NCI-H1105 (cell line): ENCODE measurements at regions not wholly inside any gene's neighbourhood (a gene's known extent, or its start where the extent isn't known, plus 50 kb on each side); places are given as distances from the start of the nearest gene placed in this dataset.

ENCODE experiments used
- DNase-seq: peaks from one replicate; lab custom pipeline; 2025; lab: John Stamatoyannopoulos, UW

GRCh38 chr13:72109863-72110262 lies 242.9 kb upstream of the DACH1 start:
- no peak for DNase-seq

- no peak for DNase-seq
Measured at GRCh38 chr13:72104656-72105180, 237.7 kb upstream of the DACH1 start.

DNA sequence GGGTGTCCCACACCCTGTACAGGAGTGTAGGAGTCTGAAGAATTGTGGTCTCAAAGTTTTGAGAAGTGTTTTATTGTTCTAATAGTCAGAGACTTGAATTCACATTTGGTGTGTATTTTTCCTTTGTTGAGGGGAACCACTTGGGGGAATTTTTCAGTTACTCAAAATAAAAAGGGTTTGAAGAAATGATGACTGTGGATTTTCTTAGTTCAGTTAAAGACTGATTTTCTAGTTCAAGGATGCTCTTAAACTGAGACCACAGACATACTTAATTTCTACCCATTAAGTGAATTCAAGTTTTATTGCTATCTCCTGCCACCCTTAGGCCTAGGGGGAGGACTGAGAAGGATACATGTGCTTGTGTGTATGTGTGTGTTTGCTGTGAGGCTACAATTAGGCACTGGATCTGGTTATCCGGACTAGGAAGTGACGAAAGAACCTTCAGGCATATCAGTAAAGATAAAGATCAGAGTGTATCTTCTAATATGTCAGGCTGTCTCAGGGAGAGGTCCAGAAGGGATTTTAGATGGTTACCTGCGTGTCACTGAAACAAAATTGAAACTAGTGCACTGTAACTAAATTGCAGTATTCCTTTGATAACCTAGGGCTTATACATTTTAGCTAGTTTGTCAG lies 234.9 kb upstream of the DACH1 start:
- no peak for DNase-seq

DNA sequence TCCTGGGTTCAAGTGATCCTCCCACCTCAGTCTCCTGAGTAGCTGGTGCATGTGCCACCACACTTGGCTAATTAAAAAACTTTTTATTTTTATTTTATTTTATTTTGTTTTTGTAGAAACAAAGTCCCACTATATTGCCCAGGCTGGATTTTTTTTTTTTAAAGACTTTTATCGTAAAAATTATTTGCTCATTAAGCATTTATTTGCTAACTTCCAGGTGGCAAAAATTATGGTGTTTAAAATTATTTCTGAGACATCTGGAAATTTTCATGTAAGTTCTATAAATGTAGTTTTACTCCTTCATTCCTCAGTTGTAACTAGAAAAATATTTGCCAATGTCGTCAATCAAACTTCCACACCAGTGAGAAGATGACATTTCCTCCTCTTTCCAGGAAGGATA lies 233.3 kb upstream of the DACH1 start:
- no peak for DNase-seq

- no peak for DNase-seq
Measured at GRCh38 chr13:72097568-72097967, 230.6 kb upstream of the DACH1 start.

DNA sequence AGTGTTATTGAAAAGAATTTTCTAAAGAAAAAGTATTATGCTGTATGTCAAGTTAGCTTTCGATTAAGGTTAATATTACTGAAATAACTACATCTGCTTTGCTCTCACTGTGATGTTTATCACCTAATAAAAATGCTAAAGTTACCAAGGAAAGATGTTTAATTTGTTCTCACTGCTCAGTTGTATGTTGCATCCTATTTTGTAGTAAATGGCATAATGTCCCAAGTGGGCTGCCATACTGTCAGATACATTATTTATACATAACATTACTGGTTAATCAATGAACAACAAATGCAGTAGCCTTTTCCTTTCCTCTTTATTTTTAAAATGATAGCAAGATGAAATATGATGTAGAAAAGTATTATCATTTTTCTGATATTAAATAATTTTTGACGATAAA lies 226.3 kb upstream of the DACH1 start:
- DNase-seq = no peak

GRCh38 chr13:72074663-72075062 lies 207.7 kb upstream of the DACH1 start:
- DNase-seq = no peak

GRCh38 chr13:72072261-72072660 lies 205.3 kb upstream of the DACH1 start:
- no peak for DNase-seq

GRCh38 chr13:72071713-72072112 lies 204.7 kb upstream of the DACH1 start:
- DNase-seq = no peak

GRCh38 chr13:72062566-72062965 lies 195.6 kb upstream of the DACH1 start:
- no peak for DNase-seq

- DNase-seq = no peak
Measured at GRCh38 chr13:72061613-72062012, 194.6 kb upstream of the DACH1 start.

DNA sequence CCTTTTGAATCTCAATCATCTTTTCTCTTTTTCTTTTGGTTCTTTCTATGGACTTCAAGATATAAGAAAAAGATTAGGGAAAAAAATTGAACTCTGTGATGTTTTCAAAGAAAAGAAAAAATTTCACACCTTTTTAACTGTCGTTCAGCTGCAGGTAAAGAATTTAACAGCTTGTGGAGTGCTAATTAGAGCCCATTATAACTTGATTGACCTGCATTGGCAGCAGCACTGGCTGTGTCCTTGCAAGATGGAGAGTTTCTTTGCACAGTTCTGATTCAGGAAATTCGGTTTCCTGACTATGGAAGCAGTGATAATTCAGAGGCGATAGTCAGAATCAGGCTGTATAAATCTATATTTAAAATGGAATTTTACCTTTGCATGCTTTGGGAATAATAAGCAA lies 183.2 kb upstream of the DACH1 start:
- DNase-seq = no peak

- DNase-seq = no peak
Measured at GRCh38 chr13:72043366-72043765, 176.4 kb upstream of the DACH1 start.

GRCh38 chr13:72041165-72041564 lies 174.2 kb upstream of the DACH1 start:
- no peak for DNase-seq

DNA sequence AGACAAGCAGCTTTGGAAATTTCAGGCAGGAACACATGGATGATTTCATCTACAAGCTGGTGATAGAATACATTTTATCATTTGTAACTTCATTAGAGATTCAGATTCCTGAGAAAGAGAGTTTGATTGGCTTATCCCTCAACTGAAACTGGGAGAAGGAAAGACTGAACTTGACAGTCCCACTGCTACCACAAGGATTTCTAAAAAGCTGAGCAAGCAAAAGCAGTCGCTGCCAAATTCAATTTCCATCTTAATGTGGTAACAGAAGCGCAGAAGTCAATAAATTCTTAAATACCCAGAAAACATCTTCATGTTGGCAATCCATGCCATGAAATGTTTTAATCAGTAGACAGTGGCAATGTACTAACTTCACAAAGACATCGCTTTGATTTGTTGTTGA lies 172.1 kb upstream of the DACH1 start:
- no peak for DNase-seq

DNA sequence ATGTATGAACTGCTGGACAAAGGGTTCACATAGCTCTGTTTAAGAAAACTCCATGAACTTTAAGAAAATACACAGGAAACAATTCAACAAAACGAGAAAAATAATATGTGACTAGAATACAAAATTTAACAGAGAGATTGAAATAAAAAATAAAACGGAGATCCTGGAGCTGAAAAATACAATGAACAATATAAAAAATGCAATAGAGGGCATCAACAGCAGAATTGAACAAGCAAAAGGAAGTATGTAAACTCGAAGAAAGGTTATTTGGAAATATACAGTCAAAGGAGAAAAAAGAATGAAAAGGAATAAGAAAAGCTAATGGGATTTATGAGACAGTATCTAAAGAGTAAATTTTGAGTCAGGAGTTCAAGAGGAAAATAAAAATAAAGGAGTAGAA lies 163.0 kb upstream of the DACH1 start:
- DNase-seq = no peak

DNA sequence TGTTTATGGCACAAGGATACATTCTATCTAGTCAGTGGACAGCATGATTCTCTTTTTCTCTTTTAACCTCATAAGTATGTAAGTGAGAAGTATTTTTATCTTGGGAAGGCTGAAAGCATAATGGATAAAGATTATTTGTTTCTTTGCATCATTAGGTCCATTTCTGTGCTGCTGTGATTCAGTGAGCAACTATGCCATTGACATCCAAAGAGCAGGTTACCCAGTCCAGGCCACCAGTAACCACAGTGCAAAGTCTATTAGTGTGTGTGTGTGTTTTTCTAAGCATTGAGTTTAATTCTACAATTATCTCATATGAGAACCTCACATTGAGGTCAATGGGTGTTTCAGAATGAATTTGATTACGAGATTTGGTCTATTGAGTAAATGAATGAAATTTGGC lies 158.8 kb upstream of the DACH1 start:
- DNase-seq = no peak

- DNase-seq = no peak
Measured at GRCh38 chr13:72023895-72024294, 156.9 kb upstream of the DACH1 start.

DNA sequence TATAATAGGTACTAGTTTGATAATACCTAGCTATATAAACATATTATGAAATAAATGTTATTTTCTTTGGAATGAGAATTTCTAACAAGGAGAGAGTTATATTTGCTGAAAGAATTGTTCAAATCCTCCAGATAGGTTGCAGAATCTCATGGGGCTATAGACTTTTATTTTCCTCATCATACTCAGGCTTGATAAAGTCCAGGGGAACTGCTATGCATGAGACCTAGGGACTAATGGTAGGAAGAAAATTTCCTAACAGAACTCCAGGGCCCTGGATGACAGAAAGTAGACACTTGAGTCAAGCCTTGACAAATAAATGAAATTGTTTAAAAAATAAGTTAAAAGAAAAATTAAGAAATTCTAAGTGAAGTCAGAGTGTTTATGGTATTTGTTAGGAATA lies 138.5 kb upstream of the DACH1 start:
- DNase-seq = no peak

DNA sequence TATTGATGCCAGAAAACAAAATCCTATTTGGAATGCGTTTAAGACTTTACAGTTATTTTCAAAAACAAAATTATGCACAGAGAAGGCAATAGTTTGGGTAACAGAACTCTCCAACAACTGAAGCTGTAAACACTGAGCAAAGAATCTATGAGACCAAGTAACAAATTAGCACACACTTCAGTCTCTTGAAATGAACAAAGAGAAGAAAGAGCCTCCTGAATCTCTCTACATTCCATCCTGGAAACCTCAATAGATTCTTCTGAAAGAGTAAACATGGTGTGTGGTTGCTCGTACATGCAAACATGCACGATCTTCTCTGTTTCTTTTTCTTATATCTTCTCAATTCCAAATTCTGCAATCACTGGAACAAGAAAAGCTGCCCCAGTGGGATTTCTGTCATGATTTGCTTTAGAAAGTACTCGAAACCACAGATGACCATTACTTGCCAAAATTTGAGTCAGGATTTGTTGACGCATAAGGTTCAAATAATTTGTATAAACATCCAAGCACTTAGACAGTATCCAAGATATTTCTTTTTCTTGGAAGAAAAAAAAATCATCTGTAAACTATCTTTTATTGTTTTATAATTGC lies 137.9 kb upstream of the DACH1 start:
- DNase-seq = no peak

GRCh38 chr13:72004246-72004645 lies 137.2 kb upstream of the DACH1 start:
- no peak for DNase-seq

DNA sequence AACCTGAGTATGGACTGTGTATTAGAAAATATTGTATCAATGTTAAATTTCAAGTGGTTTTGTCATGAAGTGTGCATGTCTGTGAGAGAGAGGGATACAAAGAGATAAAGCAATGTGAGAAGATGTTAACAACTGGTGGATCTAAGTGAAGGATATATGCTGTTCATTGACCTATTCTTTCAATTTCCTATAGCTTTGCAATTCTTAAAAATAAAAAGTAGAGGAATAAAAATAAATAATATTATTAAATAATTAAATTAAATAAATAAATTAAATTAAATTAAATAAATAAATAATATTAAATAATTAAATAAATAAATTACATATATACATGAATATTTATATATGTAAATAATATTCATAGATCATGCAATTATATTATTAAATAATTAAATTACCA lies 131.2 kb upstream of the DACH1 start:
- DNase-seq = no peak

DNA sequence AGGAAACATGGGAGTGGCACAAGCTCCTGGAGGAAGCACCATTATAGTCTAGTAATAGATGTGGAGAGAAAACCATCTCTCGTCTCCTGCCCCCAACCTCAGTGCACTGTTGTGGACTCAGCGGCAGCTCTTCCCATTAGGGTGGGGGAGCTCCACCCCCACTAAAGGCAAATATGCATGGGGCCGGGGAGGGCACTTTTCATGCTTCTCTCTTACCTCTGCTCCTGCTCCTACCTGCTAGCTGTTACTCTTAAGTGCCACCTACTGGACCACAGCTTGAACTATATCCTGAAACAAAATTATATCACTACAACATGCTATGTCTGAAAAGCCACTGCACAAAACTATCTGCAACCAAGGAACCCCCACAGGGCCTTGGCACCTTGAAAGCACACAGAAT lies 112.6 kb upstream of the DACH1 start:
- no peak for DNase-seq

DNA sequence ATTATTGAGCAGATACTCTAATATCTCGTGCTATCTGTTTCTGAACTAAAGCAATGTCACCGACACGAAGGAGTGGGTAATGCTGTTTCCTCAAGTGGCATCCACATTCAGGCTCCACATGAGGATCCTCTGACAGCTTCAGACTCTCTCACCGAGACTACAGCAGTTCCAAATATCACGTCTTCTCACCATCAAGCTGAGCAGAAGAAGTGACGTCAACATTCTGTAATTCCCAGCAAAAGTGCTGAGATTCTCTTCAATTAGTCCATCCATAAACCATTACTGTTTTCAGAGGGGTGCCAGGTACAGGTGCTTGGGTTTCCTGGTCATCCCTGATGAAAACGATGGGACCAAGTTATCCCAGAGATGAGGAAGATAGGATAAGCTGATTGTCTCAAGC lies 110.0 kb upstream of the DACH1 start:
- DNase-seq = no peak
